NCI-H1417 treated with DMSO at 0.1 percent for 48 hours (cell line): ENCODE measurements at regions not wholly inside any gene's neighbourhood (a gene's known extent, or its start where the extent isn't known, plus 50 kb on each side); places are given as distances from the start of the nearest gene placed in this dataset.
"Not testable (repeated sequence)": the region's sequence is repeated elsewhere in the genome, so short reads cannot be mapped to it uniquely, and the experiment has no call there.

Source experiments
- DNase-seq: peaks from one replicate; lab custom pipeline; 2025; lab: John Stamatoyannopoulos, UW

DNA sequence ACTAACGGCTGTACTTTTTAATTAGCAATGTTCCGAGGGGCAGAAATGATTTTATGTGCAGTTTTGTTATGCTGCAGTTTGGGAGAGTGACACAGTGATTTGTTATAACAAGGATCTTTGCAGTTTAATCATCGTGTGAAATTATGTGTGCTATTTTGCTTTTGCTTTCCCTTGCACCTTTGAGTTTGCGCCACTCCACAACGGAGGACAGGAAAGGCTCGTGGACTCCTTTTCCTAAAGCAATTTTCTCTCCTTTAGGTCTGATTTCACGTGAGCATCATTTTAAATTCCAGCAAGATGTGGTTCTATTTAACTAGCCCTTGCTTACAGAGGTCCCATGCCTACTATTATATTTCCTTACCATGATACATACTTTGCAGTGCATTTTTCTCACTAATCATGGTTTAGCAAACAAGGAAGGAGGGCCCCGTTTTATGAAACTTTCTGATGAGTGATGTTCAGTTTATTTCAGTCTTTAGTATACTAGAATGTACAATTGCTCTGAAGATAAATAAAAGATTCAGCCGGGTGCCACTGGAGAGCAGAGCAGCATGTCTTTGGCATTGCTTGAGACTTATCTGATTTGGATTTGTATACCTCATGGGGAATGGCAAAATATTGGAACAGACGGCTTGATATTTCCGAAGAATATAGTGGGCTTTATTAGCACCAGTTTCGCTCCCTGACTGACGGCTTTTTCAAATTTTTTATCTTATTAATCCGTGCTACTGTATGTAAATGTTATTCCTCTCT lies 528.2 kb upstream of the FANCL start:
- no peak for DNase-seq

DNA sequence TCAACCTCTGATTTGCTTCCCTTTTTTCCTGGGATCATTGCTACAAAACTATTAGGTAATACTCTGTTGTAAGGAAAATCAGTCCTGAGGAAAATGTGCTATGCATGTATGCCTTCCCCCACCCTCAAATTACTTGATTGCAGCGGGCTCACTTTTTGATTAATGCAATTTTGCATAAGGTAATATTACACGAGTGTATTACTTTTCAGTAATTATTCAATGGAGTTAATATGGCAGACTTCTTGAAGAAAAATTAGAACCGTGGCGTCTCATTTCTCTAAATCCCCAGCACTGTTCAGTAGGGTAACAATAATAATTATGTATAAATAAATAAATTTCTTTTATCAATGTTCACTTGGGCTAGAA lies 527.6 kb upstream of the FANCL start:
- no peak for DNase-seq

DNA sequence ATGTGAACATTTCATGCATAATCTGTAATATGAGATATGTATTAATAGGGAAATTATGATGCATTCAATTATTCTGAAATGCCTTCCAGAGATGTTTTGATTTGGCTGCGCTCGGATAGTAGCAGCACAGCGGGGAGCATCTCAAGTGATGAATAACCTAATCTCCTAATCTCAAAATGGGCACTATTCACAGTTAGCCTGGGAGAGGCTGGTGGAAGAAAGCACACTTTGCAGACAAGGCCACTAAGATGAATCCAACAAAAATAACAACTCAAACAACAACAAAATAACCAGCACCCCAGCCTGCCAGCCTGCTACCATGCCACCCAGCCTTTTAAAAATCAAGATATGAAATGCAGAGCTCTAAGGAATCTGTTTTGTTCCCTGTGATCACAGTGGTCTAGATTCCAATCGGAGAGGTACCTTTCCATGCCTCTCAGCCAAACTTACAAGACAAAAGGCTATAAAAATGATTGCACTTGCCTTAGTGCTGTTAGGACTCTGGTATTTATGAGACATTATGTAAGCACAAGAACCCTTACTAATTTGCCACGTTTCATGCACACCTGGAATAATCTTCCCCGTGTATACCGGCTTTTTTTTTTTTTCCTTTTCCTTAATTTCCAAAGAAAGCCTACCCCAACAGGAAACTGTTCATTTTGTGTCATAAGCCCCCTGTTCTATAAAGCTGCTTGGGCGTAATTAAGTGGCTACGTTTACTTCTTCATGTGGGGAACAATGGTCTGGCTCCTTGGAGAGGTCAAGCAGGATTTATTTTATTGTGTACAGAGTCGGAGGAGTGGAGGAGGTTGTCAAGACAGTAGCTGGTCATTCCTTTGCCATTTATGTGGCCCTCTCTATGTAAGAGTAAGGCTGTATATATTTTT lies 526.9 kb upstream of the FANCL start:
- no peak for DNase-seq

DNA sequence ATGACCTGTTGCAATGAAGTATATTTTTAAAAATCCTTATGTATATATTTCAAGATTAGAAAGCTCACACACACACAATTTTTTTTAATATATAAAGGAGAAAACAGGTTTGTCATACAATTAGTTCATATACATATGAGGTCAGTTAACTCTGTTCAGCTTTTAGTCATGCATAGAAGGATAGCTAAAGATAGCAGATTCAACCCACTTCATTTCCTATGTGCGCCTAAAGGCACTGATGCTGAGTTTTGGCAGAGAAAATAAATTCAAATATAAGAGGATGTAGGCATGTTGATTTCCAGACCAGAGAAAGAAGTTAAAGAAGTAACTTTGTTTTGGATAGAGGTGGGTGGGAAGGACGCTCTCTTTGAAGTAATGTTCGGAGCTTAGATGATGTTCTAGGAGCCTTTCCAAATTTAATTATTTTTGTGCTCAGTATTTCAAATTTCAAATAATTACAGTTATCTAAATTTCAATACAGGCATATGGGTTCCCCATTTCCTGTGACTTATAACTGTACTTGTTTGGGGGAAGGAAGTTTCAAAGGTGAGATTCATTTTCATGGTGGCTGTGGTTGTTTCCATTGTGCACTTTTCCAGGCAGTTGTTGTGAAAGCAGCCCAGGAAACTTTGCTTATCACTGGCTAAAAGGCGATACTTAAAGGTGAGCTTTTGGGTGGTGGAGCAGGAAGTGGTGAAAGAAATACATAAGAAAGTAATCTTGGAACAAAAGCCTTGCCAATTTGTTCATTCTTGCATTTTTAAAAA lies 523.4 kb upstream of the FANCL start:
- no peak for DNase-seq

DNA sequence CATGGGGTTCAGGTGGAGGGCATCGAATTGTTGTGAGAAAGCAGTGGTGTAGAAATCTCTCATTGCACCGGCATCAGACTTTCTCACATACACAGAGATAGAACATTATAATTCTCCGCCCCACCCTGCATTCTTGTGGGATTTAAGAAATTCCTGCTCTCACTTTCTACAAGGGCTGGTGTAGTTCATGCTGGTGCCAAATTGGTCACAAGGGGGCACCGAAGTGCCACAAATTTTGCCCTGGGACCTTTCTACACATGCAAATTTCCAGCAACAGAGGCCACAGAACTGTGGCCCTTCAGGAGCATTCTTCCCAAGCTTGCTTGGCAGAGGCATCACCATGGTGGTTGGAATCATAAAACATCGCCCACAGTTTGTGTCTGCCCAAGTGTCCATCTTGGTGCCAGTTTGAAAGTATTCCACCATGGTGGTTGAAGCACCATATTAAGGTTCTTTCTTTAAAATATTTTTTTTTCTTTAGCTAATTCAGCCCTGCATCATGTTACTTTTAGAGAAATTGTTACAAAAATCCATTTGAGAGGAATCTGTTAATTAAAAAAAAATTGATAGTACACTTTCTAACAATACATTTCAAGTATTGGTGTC lies 521.2 kb upstream of the FANCL start:
- no peak for DNase-seq

DNA sequence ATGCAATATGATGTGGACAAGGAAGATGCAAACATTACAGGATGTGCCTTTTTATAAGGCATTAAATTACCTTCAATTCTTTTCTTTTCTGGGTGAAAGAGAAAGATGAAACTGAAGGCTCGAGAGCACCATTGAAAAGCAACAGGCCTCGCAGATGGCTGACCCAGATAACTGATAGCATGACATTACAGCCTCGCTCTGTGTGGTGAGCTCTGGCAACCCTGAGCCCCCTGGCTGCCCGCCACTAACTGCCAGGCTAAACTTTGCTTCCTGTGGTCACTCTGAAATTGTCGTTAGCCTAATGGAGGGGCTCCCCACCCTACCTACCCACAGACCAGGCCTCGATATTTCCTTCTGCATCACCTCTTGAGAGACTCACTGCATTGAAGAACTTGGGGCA lies 516.8 kb upstream of the FANCL start:
- no peak for DNase-seq

DNA sequence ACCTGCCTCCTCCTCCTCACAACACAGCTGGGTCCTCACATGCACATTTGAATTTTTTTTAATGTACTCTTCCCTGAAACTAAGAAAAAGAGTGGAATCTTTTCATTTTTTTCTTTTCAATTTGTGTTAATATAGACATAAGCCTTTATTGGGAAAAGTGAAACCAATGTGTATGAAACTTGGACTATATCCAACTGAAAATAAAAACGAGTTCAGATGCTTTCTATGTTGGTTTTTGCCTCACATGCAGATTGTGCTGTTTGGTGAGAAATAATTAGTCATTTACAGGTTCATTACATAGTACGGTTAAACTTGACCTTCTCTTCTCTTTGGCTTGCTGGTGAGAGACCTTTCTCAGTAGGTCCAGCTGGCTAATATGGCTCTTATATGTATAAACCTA lies 515.2 kb upstream of the FANCL start:
- DNase-seq = no peak

DNA sequence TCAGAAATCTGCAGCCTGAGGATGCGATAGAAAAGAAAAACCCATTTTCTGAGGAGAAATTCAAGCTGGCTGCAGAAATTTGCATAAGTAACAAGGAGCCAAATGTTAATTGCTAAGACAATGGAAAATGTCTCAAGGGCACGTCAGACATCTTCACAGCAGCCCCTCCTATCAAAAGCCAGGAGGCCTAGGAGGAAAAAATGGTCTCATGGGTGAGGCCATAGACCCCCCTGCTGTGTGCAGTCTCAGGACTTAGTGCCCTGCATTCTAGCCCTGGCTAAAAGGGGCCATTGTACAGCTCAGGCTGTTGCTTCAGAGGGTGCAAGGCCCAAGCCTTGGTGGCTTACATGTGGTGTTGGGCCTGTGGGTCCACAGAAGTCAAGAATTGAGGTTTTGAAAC lies 511.4 kb upstream of the FANCL start:
- DNase-seq = not testable (repeated sequence)

DNA sequence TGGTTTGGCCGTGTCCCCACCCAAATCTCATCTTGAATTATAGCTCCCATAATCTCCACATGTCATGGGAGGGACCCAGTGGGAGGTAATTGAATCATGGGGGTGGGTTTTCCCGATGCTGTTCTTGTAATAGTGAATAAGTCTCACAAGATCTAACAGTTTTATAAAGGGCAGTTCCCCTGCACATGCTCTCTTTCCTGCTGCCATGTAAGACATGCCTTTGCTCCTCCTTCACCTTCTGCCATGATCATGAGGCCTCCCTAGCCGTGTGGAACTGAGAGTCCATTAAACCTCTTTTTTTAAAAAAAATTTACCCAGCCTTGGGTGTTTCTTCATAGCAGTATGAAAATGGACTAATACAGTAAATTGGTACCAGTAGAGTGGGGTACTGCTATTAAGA lies 510.6 kb upstream of the FANCL start:
- DNase-seq = not testable (repeated sequence)

DNA sequence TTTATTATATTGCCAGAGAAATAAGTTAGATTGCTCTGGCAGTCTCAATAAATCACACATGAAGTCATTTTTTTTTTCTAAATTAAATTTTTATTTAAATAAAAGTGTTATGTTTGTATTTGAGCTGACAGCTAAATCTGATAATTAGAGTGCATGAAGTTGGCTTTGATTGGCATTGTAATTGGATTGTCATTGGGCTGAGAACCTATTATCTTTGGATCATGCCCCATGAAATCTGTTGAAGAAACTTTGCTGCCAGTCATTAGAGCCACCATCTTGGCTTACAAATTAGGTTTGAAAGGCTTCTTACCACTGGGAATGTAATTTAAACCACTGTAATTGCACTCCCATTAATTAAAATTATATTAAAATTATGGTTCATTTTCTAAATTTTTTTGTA lies 507.9 kb upstream of the FANCL start:
- DNase-seq = no peak

DNA sequence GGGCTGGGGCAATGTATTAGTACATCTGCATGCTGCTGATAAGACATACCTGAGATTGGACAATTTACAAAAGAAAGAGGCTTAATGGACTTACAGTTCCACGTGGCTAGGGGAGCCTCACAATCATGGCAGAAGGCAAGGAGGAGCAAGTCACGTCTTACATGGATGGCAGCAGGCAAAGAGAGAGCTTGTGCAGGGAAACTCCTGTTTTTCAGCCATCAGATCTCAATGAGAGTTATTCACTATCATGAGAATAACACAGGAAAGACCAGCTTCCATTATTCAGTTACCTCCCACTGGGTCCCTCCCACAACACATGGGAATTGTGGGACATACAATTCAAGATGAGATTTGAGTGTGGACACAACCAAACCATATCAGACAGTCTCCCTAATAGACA lies 504.2 kb upstream of the FANCL start:
- DNase-seq = not testable (repeated sequence)

DNA sequence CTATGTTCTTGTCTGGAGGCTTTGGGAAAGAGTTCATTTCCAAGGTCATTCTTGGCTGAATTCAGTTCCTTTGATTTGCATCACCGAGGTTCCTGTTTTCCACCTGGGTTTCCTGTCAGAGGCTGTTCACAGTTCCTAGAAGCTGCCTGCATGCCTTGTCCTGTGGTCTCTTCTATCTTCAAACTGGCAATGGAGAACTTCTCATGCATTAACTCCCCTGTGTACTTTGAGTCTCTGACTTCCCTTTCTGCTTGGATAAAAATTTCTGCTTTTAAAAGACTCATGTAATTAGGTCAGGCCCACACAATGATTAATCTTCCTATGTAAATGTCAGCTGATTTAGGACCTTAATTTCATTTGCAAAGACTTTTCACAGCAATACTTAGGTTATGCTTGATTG lies 499.3 kb upstream of the FANCL start:
- DNase-seq = no peak

DNA sequence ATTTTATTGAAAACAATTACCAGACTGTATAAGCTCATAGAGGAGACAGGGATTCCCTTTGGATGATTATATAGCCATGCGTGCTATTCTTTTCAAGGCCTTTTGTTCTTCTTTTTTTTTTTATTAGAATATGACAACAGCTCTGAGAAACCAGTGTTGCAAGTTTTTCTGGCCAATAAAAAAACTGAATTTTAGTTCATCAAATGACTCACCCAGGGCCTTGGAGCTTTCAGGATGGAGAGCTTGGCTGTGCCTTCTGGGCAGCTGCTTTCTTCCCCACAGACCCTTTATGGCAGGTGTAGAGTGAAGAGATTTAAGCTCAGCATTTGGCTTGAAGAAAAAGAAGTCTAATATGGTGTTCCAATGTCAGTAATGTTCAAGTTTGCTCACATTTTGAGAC lies 497.9 kb upstream of the FANCL start:
- no peak for DNase-seq

DNA sequence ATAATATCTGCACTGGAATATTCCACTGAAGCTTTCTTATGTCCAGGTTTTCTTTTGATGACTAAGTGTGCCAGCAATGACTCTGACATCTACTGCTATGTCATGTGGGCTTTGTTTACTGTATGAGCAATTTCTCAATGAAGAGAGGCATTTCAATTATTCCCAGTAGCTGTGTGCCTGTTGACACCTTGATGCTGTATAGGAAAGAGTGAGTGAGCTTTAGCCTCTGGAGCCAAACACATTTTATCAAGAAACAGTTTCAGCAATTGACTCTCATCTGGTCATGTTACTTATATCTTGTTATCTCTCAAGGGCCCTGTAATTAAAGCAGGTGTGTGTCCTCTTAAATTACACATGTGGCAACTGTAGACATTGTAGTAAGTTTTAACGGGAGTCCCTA lies 493.2 kb upstream of the FANCL start:
- peak; percentile 55 for DNase-seq

DNA sequence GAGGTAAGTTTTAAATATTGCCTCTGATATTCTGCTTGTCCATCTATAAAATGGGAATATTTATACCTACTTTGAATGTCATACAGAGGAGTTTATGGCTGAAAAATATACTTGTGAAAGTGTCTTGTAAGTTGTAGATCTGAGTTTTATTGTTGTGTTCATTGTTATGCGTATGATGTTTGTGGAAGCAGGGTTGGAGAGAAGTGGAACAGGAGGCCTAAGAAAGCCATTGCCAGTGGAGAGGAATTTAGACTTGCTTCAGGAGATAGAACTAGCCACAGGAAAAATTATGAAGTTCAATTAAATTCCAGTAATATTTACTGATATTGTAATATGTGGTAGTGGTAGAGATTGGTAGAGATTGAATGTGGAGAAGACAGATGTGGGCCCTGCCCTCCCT lies 491.9 kb upstream of the FANCL start:
- no peak for DNase-seq

DNA sequence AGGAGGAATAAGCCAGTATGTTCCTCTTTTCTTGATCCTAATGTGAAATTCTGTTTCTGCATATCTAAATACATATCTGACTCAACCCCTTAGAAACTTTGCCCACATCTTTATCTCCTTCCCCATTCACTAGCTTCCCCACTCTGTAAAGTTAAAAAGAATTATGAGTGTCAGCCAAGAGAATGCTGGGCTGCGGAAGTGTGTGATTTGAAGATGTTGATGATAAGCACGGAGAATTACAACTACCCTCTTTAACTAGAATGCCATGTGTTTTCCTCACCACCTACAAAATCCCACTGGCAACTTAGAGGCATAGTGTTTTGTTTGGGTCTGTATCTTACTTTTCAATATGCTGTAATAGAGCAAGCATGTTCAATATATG lies 490.4 kb upstream of the FANCL start:
- DNase-seq = no peak

DNA sequence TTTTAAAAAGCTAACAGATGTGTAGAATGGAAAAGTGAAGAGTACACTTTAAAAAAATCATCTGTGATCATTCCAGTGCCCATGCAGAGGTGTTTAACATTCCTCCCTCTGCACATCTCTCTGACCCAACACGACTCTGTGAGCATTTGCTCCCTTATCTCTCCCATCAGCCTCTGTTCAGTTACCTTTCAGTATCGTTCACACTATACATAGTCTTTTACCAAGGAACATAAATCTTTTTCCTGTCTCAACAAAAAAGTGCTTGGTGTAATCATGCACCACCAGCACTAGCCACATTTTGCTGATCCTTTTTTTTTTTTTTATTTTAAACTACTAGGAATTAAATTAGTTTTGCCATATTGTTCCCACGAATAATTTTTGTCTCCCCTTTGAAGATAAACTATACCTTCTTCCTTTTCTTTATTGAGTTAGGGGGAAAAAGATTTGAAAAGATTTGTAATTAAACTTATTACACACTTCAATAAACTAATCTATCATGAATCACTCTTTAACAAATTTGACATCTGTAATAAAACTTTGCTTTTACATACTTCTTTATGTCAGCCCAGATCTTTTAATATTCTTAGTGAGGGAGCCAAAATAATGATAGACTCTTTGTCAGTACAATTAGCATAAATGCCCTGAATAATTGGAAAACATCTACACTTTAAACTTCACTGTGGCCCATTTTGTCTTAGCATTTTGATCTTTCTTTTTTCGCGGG lies 489.8 kb upstream of the FANCL start:
- DNase-seq = no peak

DNA sequence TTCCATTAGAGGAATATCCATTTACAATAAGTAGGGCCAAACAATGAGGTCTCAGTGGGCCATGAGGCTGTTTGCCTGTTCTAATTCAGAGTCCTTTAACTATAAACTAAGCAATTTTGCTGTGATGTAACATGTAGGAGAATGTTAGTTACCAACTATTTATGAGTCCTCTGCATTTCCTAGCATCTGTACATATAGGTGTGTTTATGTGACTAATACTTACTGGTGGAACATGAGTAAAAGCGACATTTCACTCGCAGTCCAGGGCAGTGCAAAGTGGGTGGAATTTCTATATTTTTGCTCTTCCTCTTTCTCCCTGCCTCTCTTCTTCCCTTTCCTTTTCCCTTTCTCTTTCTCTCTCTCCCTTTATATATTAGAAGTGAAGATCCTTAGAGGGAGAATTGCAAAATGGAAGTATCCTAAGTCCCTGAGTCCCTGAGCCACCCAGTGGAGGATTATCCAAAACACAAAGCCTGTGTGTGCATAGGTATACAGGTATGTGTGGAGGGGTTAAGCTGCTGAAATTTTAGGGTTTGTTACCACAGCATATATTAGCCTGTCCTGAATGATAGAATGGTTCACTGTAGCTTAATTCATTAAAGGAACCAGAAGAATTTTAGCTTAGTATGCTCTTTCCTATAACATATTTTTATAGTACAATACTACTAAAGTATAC lies 487.0 kb upstream of the FANCL start:
- DNase-seq = no peak

DNA sequence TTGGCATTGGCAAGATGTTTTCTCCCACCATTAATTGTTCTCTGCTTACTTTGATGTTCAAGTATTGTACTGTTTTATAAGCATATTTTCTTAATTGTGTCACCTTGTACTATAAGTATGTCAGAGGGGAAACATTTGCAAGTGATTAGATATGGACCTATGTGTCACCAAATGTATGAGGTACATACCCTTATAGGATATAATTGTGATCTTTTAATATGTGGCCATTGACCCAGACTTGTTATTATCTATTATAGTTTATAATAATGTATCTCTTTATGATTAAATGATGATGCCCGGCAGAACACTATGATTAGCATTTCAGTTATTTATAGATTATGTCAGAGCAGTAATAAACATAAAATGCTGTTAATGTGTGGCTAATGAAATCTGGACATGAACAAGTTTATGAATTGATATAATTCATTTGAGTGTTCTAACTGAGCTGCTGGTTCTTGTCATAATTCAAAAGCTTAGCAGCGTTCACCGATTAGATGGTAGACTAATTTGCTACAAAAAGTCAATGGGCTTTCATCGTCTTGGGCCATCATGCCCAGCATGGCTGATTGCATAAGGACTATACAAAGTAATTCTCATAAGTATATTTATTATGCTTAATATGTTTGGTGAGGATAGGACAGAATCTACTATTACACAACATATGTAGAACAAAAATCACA lies 480.9 kb upstream of the FANCL start:
- DNase-seq = no peak
